ENCODE measurements at regions not wholly inside any gene's neighbourhood (a gene's known extent, or its start where the extent isn't known, plus 50 kb on each side); places are given as distances from the start of the nearest gene placed in this dataset.

- Histone ChIP-seq H3K4me1 (ENCODE audit: control insufficient read depth in 4 of 4, insufficient read depth in 4 of 4, low read length in 3 of 4) (no peaks in the 10 kb centered on the region), H3K27ac (ENCODE audit: low read depth in 1 of 2, low read length in 2 of 2) (no peak overlapping the region), H3K9me3 (ENCODE audit: control insufficient read depth in 4 of 4, low read length in 3 of 4) (no peaks in the 10 kb centered on the region), H3K4me3 (ENCODE audit: low read depth in 1 of 3, low read length in 3 of 3) (no peak overlapping the region), H3K27me3 (ENCODE audit: control insufficient read depth in 4 of 4, insufficient read depth in 4 of 4, low read length in 3 of 4) (no peaks in the 10 kb centered on the region), H3K9ac (ENCODE audit: low read depth in 1 of 2, low read length in 2 of 2) (no peak overlapping the region), H3K36me3 (ENCODE audit: control insufficient read depth in 4 of 4, insufficient read depth in 3 of 4, low read depth in 1 of 4, low read length in 3 of 4) (no peaks in the 10 kb centered on the region)
- TF ChIP-seq HNF4G (IDR thresholded peaks at IDR 0.05) = no peak
- TF ChIP-seq YY1 (IDR thresholded peaks at IDR 0.05) = no peak
- TF ChIP-seq RAD21 (IDR thresholded peaks at IDR 0.05) = no peak
- no peak for TF ChIP-seq MAX (IDR thresholded peaks at IDR 0.05)
- TF ChIP-seq GABPA (IDR thresholded peaks at IDR 0.05 in 1 of 2, conservative IDR thresholded peaks at IDR 0.05 in 1 of 2) = no peak
- no peak for TF ChIP-seq HNF4A (conservative IDR thresholded peaks at IDR 0.05)
- no peak for DNase-seq (ENCODE audit: low spot score)
- 64% methylated on average over 7 of the region's 7 CpGs for WGBS
Observed at GRCh38 chr5:101658433-101658832, 637.7 kb downstream of the SLCO4C1 start.

GRCh38 chr5:101653996-101654395, 642.1 kb downstream of the SLCO4C1 start:
- H3K9ac ChIP-seq (ENCODE audit: low read depth in 1 of 2, low read length in 2 of 2) = no peak overlapping the region
- TF ChIP-seq, protein P1, sequence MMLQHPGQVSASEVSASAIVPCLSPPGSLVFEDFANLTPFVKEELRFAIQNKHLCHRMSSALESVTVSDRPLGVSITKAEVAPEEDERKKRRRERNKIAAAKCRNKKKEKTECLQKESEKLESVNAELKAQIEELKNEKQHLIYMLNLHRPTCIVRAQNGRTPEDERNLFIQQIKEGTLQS (IDR thresholded peaks at IDR 0.05) = no peak
- TF ChIP-seq RXRA (IDR thresholded peaks at IDR 0.05) (no peak), TAF1 (conservative IDR thresholded peaks at IDR 0.05) (no peak), YY1 (IDR thresholded peaks at IDR 0.05) (no peak), MAX (IDR thresholded peaks at IDR 0.05) (no peak), ZBTB33 (IDR thresholded peaks at IDR 0.05) (no peak), JUND (IDR thresholded peaks at IDR 0.05) (no peak), FOXA2 (IDR thresholded peaks at IDR 0.05) (no peak), EGR1 (IDR thresholded peaks at IDR 0.05; ENCODE audit: low read depth in 2 of 2) (no peak)
- TF ChIP-seq, protein P2, sequence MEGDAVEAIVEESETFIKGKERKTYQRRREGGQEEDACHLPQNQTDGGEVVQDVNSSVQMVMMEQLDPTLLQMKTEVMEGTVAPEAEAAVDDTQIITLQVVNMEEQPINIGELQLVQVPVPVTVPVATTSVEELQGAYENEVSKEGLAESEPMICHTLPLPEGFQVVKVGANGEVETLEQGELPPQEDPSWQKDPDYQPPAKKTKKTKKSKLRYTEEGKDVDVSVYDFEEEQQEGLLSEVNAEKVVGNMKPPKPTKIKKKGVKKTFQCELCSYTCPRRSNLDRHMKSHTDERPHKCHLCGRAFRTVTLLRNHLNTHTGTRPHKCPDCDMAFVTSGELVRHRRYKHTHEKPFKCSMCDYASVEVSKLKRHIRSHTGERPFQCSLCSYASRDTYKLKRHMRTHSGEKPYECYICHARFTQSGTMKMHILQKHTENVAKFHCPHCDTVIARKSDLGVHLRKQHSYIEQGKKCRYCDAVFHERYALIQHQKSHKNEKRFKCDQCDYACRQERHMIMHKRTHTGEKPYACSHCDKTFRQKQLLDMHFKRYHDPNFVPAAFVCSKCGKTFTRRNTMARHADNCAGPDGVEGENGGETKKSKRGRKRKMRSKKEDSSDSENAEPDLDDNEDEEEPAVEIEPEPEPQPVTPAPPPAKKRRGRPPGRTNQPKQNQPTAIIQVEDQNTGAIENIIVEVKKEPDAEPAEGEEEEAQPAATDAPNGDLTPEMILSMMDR (IDR thresholded peaks at IDR 0.05; ENCODE audit: low read depth, low read length, missing input control) = no peak
- TF ChIP-seq, protein P3, sequence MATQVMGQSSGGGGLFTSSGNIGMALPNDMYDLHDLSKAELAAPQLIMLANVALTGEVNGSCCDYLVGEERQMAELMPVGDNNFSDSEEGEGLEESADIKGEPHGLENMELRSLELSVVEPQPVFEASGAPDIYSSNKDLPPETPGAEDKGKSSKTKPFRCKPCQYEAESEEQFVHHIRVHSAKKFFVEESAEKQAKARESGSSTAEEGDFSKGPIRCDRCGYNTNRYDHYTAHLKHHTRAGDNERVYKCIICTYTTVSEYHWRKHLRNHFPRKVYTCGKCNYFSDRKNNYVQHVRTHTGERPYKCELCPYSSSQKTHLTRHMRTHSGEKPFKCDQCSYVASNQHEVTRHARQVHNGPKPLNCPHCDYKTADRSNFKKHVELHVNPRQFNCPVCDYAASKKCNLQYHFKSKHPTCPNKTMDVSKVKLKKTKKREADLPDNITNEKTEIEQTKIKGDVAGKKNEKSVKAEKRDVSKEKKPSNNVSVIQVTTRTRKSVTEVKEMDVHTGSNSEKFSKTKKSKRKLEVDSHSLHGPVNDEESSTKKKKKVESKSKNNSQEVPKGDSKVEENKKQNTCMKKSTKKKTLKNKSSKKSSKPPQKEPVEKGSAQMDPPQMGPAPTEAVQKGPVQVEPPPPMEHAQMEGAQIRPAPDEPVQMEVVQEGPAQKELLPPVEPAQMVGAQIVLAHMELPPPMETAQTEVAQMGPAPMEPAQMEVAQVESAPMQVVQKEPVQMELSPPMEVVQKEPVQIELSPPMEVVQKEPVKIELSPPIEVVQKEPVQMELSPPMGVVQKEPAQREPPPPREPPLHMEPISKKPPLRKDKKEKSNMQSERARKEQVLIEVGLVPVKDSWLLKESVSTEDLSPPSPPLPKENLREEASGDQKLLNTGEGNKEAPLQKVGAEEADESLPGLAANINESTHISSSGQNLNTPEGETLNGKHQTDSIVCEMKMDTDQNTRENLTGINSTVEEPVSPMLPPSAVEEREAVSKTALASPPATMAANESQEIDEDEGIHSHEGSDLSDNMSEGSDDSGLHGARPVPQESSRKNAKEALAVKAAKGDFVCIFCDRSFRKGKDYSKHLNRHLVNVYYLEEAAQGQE (IDR thresholded peaks at IDR 0.05) = no peak
- H3K9me3 ChIP-seq (ENCODE audit: control insufficient read depth in 4 of 4, low read length in 3 of 4) = no peaks in the 10 kb centered on the region
- peaks cover 0 to 3% (median 0%) of the 10 kb centered on the region in 4 donors for H3K27me3 ChIP-seq (ENCODE audit: control insufficient read depth in 4 of 4, insufficient read depth in 4 of 4, low read length in 3 of 4)
- no peak overlapping the region for H3K4me3 ChIP-seq (ENCODE audit: low read depth in 1 of 3, low read length in 3 of 3)
- H3K4me1 ChIP-seq (ENCODE audit: control insufficient read depth in 4 of 4, insufficient read depth in 4 of 4, low read length in 3 of 4) = no peaks in the 10 kb centered on the region
- no peaks in the 10 kb centered on the region for H3K36me3 ChIP-seq (ENCODE audit: control insufficient read depth in 4 of 4, insufficient read depth in 3 of 4, low read depth in 1 of 4, low read length in 3 of 4)
- no peak overlapping the region for H3K27ac ChIP-seq (ENCODE audit: low read depth in 1 of 2, low read length in 2 of 2)
- DNase-seq (ENCODE audit: low spot score) = no peak
- 59% methylated on average over 2 of the region's 2 CpGs for WGBS

All from liver (tissue), 8 donors.